ENCODE measurements at regions not wholly inside any gene's neighbourhood (a gene's known extent, or its start where the extent isn't known, plus 50 kb on each side); places are given as distances from the start of the nearest gene placed in this dataset.

- Histone ChIP-seq H3K4me2 (ENCODE audit: low read depth, low read length, poor library complexity, severe bottlenecking) (no peak overlapping the region), H3K4me3 (ENCODE audit: insufficient read depth, low read length, poor library complexity, severe bottlenecking) (no peak overlapping the region), H3K79me2 (ENCODE audit: insufficient read depth, low read length) (no peaks in the 10 kb centered on the region), H4K20me1 (ENCODE audit: low read depth, low read length) (no peaks in the 10 kb centered on the region), H3K9me3 (ENCODE audit: insufficient read depth, low read length) (no peaks in the 10 kb centered on the region), H3F3A (ENCODE audit: insufficient read depth) (no peaks in the 10 kb centered on the region), H3K36me3 (ENCODE audit: low read length) (no peaks in the 10 kb centered on the region), H3K27me3 (ENCODE audit: low read length) (no peaks in the 10 kb centered on the region), H3K9me2 (replicated peaks; ENCODE audit: insufficient read depth, low read length) (no peaks in the 10 kb centered on the region), H3K9ac (ENCODE audit: low read length) (no peak overlapping the region), H3K27ac (ENCODE audit: low read depth, low read length) (no peak overlapping the region), H2AFZ (ENCODE audit: low read depth, low read length, severe bottlenecking) (no peak overlapping the region)
- no peak for TF ChIP-seq EZH2phosphoT487 (conservative IDR thresholded peaks at IDR 0.05; ENCODE audit: low read length)
- no peak for TF ChIP-seq CTCF (IDR thresholded peaks at IDR 0.05; ENCODE audit: insufficient read depth, low read length, poor library complexity, severe bottlenecking)
Observed at GRCh38 chr2:217631115-217631514, 371.7 kb downstream of the TNS1 start.

GRCh38 chr2:217629347-217629746 is 373.4 kb downstream of the TNS1 start:
- Histone ChIP-seq H3K9me2 (replicated peaks; ENCODE audit: insufficient read depth, low read length) (no peaks in the 10 kb centered on the region), H3K27ac (ENCODE audit: low read depth, low read length) (no peak overlapping the region), H3K4me3 (ENCODE audit: insufficient read depth, low read length, poor library complexity, severe bottlenecking) (no peak overlapping the region), H3K9ac (ENCODE audit: low read length) (no peak overlapping the region), H3K79me2 (ENCODE audit: insufficient read depth, low read length) (no peaks in the 10 kb centered on the region), H3K27me3 (ENCODE audit: low read length) (no peaks in the 10 kb centered on the region), H3K4me2 (ENCODE audit: low read depth, low read length, poor library complexity, severe bottlenecking) (no peak overlapping the region), H3F3A (ENCODE audit: insufficient read depth) (no peaks in the 10 kb centered on the region), H3K36me3 (ENCODE audit: low read length) (no peaks in the 10 kb centered on the region), H4K20me1 (ENCODE audit: low read depth, low read length) (no peaks in the 10 kb centered on the region), H2AFZ (ENCODE audit: low read depth, low read length, severe bottlenecking) (no peak overlapping the region), H3K9me3 (ENCODE audit: insufficient read depth, low read length) (no peaks in the 10 kb centered on the region)
- TF ChIP-seq EZH2phosphoT487 (conservative IDR thresholded peaks at IDR 0.05; ENCODE audit: low read length) (no peak), CTCF (IDR thresholded peaks at IDR 0.05; ENCODE audit: insufficient read depth, low read length, poor library complexity, severe bottlenecking) (no peak)

- no peaks in the 10 kb centered on the region for H3K27me3 ChIP-seq (ENCODE audit: low read length)
- H3K27ac ChIP-seq (ENCODE audit: low read depth, low read length), result no peak overlapping the region
- no peaks in the 10 kb centered on the region for H3F3A ChIP-seq (ENCODE audit: insufficient read depth)
- no peaks in the 10 kb centered on the region for H3K9me2 ChIP-seq (replicated peaks; ENCODE audit: insufficient read depth, low read length)
- no peaks in the 10 kb centered on the region for H3K9me3 ChIP-seq (ENCODE audit: insufficient read depth, low read length)
- no peaks in the 10 kb centered on the region for H3K79me2 ChIP-seq (ENCODE audit: insufficient read depth, low read length)
- no peak overlapping the region for H3K4me3 ChIP-seq (ENCODE audit: insufficient read depth, low read length, poor library complexity, severe bottlenecking)
- H3K4me2 ChIP-seq (ENCODE audit: low read depth, low read length, poor library complexity, severe bottlenecking), result no peak overlapping the region
- H2AFZ ChIP-seq (ENCODE audit: low read depth, low read length, severe bottlenecking), result no peak overlapping the region
- no peaks in the 10 kb centered on the region for H4K20me1 ChIP-seq (ENCODE audit: low read depth, low read length)
- no peak overlapping the region for H3K9ac ChIP-seq (ENCODE audit: low read length)
- H3K36me3 ChIP-seq (ENCODE audit: low read length), result no peaks in the 10 kb centered on the region
- TF ChIP-seq EZH2phosphoT487 (conservative IDR thresholded peaks at IDR 0.05; ENCODE audit: low read length) (no peak), CTCF (IDR thresholded peaks at IDR 0.05; ENCODE audit: insufficient read depth, low read length, poor library complexity, severe bottlenecking) (no peak)
Observed at GRCh38 chr2:217628061-217628460, 374.7 kb downstream of the TNS1 start.

Measured in SU-DHL-6 (cell line).